ENCODE measurements at regions not wholly inside any gene's neighbourhood (a gene's known extent, or its start where the extent isn't known, plus 50 kb on each side); places are given as distances from the start of the nearest gene placed in this dataset.

DNA sequence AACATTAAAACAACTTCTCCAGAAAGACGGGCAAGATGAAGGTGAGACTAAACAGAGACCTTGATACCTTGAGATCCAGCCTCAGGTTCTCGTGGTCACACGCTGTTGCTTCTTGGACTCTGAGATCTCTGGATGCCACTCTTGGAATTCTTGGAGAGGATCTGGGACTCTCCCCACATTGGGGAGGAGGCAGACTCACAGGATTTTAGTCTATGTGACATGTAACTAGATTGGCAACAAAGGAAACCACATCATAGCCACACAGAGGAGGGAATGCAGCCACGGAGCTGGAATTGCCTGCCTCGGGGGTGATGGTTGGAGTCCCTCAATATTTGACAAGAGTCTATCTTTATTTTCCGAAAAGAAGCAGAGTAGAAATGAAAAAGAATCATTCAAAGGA, 78.8 kb upstream of the IGFBP5 start:
- H2BK15ac ChIP-seq (ENCODE audit: low read length): no peak overlapping the region
- no peak overlapping the region for H3K9ac ChIP-seq (replicated peaks in 1 of 4; ENCODE audit: extremely low read depth in 1 of 4, low read depth in 3 of 4, low read length in 3 of 4)
- no peaks in the 10 kb centered on the region for H3K36me3 ChIP-seq (ENCODE audit: control insufficient read depth in 2 of 4, insufficient read depth in 4 of 4, low read length in 3 of 4)
- no peak overlapping the region for H3K4me2 ChIP-seq (ENCODE audit: insufficient read depth in 1 of 2, low read depth in 2 of 2, low read length in 2 of 2)
- H3K18ac ChIP-seq (ENCODE audit: extremely low read depth, low read length): no peak overlapping the region
- no peak overlapping the region for H3K56ac ChIP-seq (replicated peaks; ENCODE audit: insufficient read length, low read depth, low read length)
- no peak overlapping the region for H3K4ac ChIP-seq (replicated peaks; ENCODE audit: insufficient read length, low read depth, low read length)
- peaks cover 0 to 3% (median 1%) of the 10 kb centered on the region in 4 experiments; a peak in 4 of 7 replicates for H3K4me1 ChIP-seq (replicated peaks in 1 of 4; ENCODE audit: control insufficient read depth in 3 of 4, insufficient read depth in 4 of 4, low read length in 3 of 4)
- H3K14ac ChIP-seq (ENCODE audit: insufficient read length): no peak overlapping the region
- ChIA-PET CTCF (ENCODE audit: partially characterized antibody) (interaction anchor here (0.6 to 3.6 kb wide), 9 partner anchors 8 to 331 kb away, joined by 3 to 32 read pairs (median 6); partner anchors contain the start of gene IGFBP5), POLR2A (ENCODE audit: partially characterized antibody) (interaction anchor here (0.6 to 1.6 kb wide), 2 partner anchors 261 to 265 kb away, joined by 3 read pairs; no protein-coding TSS in a partner anchor)
- H4K91ac ChIP-seq (replicated peaks; ENCODE audit: insufficient read length, low read length): no peak overlapping the region
- no peak for DNase-seq (ENCODE audit: low read depth in 1 of 2, low spot score in 2 of 2)
- H3K79me1 ChIP-seq (ENCODE audit: low read depth, low read length): no peaks in the 10 kb centered on the region
- no peaks in the 10 kb centered on the region for H4K20me1 ChIP-seq (replicated peaks in 1 of 2; ENCODE audit: control insufficient read depth in 1 of 2, insufficient read depth in 2 of 2, low read length in 2 of 2)
- H2BK120ac ChIP-seq (replicated peaks; ENCODE audit: low read depth, low read length): no peak overlapping the region
- H2BK20ac ChIP-seq (ENCODE audit: low read length): no peak overlapping the region
- H3K79me2 ChIP-seq (ENCODE audit: control insufficient read depth in 1 of 2, insufficient read depth in 2 of 2, low read length in 2 of 2): no peaks in the 10 kb centered on the region
- H3K4me3 ChIP-seq (ENCODE audit: extremely low read depth in 1 of 4, insufficient read depth in 2 of 4, low read depth in 3 of 4, low read length in 4 of 4): no peak overlapping the region
- H3K27ac ChIP-seq (ENCODE audit: low read depth, low read length): no peak overlapping the region
- H2BK12ac ChIP-seq (ENCODE audit: low read depth, low read length): 0 out of 2 replicates have a peak overlapping the region, but pooled peaks have one; percentile 33
- no peak overlapping the region for H4K5ac ChIP-seq (ENCODE audit: insufficient read length, low read depth, low read length)
- no peak overlapping the region for H2AFZ ChIP-seq (ENCODE audit: low read length)
- WGBS, 2 experiments (ENCODE audit: extremely low coverage in 1 of 2, insufficient coverage in 1 of 2, insufficient read length in 1 of 2, insufficient replicate concordance in 2 of 2, low coverage in 1 of 2, low lambda C conversion rate in 2 of 2, missing lambda C conversion rate in 1 of 2): 91% methylated on average over 6 of the region's 6 CpGs; no CpG with 5 or more reads in 1 of the 2 experiments
- H4K8ac ChIP-seq (ENCODE audit: extremely low read depth, insufficient read depth, low read length): no peak overlapping the region
- H3K27me3 ChIP-seq (replicated peaks in 1 of 4; ENCODE audit: control insufficient read depth in 3 of 4, extremely low read depth in 1 of 4, insufficient read depth in 3 of 4, low read length in 3 of 4): no peaks in the 10 kb centered on the region
- H3K23me2 ChIP-seq (ENCODE audit: low read depth, low read length): no peaks in the 10 kb centered on the region
- no peaks in the 10 kb centered on the region for H3K9me3 ChIP-seq (ENCODE audit: insufficient read depth in 2 of 2, low read depth in 1 of 2, low read length in 1 of 2)
- no peak overlapping the region for H3K23ac ChIP-seq (ENCODE audit: insufficient read length)
- H2AK5ac ChIP-seq (ENCODE audit: low read depth, low read length): no peak overlapping the region
- no peak overlapping the region for H2BK5ac ChIP-seq (ENCODE audit: low read depth, low read length)
- no peak for FAIRE-seq
- TF ChIP-seq SRF (IDR thresholded peaks at IDR 0.05; ENCODE audit: low read depth, low read length) (no peak), JUND (IDR thresholded peaks at IDR 0.05; ENCODE audit: low read length) (no peak), CREB1 (IDR thresholded peaks at IDR 0.05) (no peak), RBBP5 (IDR thresholded peaks at IDR 0.05; ENCODE audit: borderline replicate concordance, low read depth, low read length) (no peak), CBX8 (IDR thresholded peaks at IDR 0.05; ENCODE audit: borderline replicate concordance, low read depth, low read length) (no peak), CHD1 (IDR thresholded peaks at IDR 0.05; ENCODE audit: low read depth, low read length) (no peak), SIRT6 (IDR thresholded peaks at IDR 0.05; ENCODE audit: low read length) (no peak), SIX5 (IDR thresholded peaks at IDR 0.05; ENCODE audit: low read depth, low read length) (no peak), KDM4A (IDR thresholded peaks at IDR 0.05; ENCODE audit: low read depth, low read length, severe bottlenecking) (no peak), CHD2 (IDR thresholded peaks at IDR 0.05; ENCODE audit: low read length) (no peak), POU5F1 (IDR thresholded peaks at IDR 0.05; ENCODE audit: low read depth, low read length) (no peak), SIN3A (conservative IDR thresholded peaks at IDR 0.05 in 1 of 2, IDR thresholded peaks at IDR 0.05 in 1 of 2; ENCODE audit: low read depth in 1 of 2, low read length in 2 of 2) (no peak), PHF8 (conservative IDR thresholded peaks at IDR 0.05; ENCODE audit: low read depth, low read length) (no peak), SP4 (IDR thresholded peaks at IDR 0.05; ENCODE audit: low read length) (no peak)
- TF ChIP-seq, protein P1, sequence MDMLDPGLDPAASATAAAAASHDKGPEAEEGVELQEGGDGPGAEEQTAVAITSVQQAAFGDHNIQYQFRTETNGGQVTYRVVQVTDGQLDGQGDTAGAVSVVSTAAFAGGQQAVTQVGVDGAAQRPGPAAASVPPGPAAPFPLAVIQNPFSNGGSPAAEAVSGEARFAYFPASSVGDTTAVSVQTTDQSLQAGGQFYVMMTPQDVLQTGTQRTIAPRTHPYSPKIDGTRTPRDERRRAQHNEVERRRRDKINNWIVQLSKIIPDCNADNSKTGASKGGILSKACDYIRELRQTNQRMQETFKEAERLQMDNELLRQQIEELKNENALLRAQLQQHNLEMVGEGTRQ (IDR thresholded peaks at IDR 0.05; ENCODE audit: low read length): no peak

Measured in H1 (cell line).